NCI-H1105 treated with DMSO at 0.1 percent for 48 hours (cell line): ENCODE measurements at regions not wholly inside any gene's neighbourhood (a gene's known extent, or its start where the extent isn't known, plus 50 kb on each side); places are given as distances from the start of the nearest gene placed in this dataset.

Source experiments
- DNase-seq: peaks from one replicate; lab custom pipeline; 2025; lab: John Stamatoyannopoulos, UW

DNA sequence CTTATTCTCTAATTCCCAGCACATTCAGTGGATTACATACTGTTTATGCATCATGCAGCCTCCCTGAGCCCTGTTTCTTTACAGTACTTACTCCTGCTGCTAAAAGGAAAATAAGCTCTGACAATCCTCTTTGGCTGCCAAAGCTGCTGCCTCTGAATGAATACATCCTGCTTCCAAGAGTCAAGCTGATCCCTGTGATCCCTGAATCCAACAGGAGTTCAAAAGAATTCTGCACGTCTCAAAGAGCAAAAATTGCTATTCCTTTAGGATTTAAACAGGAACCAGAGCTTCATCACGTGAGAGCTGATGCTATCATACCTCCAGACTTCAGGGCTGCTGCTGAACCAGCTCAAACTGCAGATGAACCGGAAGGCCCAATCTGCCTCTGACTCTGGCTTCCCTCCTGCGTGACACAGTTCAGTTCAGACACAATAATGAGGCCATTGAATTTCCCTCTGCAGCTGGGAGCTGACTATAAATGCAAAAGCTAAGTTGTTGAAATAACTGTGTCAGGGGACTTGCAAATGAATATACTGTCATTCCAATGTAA is 851.0 kb upstream of the PHF14 start:
- DNase-seq, result no peak

GRCh38 chr7:10128748-10129147 is 844.9 kb upstream of the PHF14 start:
- DNase-seq, result peak; percentile 38

GRCh38 chr7:10138087-10138854 is 835.4 kb upstream of the PHF14 start:
- DNase-seq, result no peak

- no peak for DNase-seq
Observed at GRCh38 chr7:10146271-10146670, 827.4 kb upstream of the PHF14 start.

GRCh38 chr7:10156972-10157371 is 816.7 kb upstream of the PHF14 start:
- DNase-seq, result no peak

GRCh38 chr7:10181996-10182395 is 791.7 kb upstream of the PHF14 start:
- DNase-seq, result peak; percentile 20

GRCh38 chr7:10192074-10192473 is 781.6 kb upstream of the PHF14 start:
- no peak for DNase-seq

GRCh38 chr7:10205696-10206095 is 768.0 kb upstream of the PHF14 start:
- no peak for DNase-seq

DNA sequence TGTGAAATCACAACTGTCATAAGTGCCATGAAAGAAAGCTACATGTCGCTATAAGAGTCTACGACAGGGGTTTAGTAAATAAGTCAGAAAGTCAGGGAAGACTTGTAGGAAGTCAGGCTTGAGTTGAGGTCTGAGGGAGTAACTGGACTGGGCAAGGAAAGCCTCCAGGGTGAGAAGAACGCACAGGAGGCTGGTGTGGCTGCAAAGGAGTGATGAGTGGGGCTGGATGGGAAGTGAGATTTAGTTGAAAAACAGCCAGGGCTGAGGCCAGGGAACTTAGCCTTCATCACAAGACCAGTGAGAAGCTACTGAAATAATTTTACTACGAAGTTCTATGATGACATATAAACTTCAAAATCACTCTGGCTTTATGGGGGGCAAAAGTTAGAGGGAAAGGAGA is 763.7 kb upstream of the PHF14 start:
- no peak for DNase-seq

GRCh38 chr7:10211016-10211415 is 762.7 kb upstream of the PHF14 start:
- DNase-seq, result no peak

GRCh38 chr7:10211861-10212260 is 761.8 kb upstream of the PHF14 start:
- no peak for DNase-seq

DNA sequence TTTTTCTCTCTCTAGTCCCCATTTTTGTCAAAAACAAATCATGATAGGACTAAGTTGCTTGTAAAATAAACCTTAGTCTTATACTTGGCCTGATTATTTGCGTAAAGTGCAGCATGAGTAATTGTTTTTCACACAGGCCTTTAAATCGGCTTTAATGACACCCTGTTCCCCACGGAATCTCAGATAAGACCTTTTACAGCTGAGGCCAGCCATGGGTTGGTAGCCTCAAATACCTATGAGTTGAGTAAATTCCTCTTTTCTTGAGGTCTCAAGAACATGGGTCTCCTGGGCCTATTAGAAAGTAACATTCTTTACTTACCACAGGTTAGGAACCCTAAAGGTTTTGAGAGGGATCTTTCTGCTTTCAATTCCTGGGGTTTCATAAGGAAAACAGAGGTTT is 761.0 kb upstream of the PHF14 start:
- DNase-seq, result no peak

DNA sequence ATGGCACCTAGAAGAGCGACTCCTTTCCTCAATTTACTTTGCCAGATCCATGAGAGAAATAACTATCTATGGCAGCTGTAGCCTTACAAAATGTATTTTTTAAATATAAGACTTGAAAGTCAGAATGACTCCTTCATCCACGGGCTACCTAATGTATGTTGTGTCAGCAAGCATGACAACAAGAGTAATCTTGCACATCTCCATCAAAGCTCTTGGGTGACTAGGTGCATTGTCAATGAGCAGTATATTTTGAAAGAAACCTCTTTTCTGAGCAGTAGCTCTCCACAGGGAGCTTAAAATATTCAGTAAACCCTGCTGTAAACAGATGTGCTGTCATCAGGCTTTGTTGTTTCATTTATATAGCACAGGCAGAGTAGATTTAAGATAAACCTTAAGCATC is 757.2 kb upstream of the PHF14 start:
- DNase-seq, result no peak

GRCh38 chr7:10221084-10221483 is 752.6 kb upstream of the PHF14 start:
- DNase-seq, result no peak

DNA sequence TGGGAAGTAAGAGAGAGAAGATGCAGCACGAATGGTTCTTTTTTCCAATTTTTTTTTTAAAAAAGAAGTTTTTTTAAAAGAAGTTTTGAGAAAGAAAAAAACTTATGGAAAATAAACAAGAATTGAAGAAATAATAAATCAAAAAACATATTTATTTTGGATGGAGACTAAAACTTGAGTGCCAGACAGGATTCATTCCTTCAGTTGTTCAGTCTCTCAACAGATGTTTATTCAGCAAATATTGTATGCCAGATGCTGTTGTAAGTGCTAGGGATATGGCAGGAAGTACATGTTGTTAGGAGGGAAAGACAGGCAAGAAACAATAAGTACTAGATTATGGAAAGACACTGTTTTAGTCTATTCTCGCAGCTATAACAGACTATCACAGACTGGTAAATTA is 750.7 kb upstream of the PHF14 start:
- no peak for DNase-seq

GRCh38 chr7:10225275-10225674 is 748.4 kb upstream of the PHF14 start:
- DNase-seq, result no peak

GRCh38 chr7:10237306-10237705 is 736.4 kb upstream of the PHF14 start:
- DNase-seq, result no peak

DNA sequence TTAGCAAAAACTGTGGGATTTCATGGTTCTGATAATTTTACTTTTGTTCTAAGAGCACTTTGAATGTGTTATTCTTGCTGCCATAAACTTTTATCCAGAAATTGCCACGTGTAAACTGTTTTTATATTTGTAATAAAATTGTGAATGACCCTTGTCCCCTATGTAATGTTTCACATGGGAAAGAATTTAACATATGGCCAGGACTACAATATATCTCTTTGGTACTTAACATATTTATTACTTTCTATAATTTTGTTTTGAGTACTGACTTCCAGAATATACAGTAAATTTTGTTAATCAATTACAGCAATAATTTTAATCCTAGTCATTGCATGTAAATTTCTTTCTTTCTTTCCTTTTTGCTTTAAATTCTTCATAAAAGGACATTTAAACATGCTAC is 735.0 kb upstream of the PHF14 start:
- DNase-seq, result no peak

GRCh38 chr7:10239695-10240345 is 733.9 kb upstream of the PHF14 start:
- DNase-seq, result no peak

DNA sequence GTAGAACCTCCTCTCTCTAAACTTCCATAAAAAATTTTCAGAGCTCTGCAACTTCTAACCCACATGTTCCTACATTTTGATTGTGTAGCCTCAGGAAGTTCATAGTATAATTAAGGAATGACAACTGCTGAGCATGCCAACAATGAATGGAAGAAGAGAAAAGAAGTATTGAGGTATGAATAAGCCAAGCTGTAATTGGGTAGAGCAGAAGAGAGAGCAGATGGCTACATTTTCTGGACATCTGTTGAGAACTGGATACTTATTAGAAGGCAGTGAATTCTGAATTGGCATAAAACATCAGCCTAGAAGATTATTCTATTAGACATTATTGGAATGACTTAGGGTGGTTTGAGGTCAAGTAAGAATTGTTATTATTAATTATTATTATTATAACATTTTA is 728.3 kb upstream of the PHF14 start:
- DNase-seq, result no peak

GRCh38 chr7:10257438-10257837 is 716.2 kb upstream of the PHF14 start:
- no peak for DNase-seq

GRCh38 chr7:10266976-10267375 is 706.7 kb upstream of the PHF14 start:
- DNase-seq, result no peak

DNA sequence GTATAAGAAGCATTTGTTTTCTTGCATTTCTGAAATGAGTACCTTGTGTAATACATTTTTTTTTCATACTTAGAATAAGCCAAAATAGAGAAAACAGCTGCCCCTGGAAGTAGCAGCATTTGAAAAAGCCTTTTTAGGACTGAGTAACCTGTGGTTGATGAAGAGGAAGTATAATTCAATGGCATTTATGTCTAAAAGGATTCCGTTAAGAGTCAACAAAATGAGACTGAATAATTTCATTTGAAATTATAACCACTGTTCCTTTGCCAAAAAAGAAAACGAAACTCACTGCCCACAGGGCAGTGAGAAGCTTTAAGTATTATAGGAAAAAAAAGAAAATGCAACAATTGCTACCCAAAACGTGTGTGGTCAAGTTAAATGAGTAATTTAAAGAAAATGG is 705.6 kb upstream of the PHF14 start:
- no peak for DNase-seq

GRCh38 chr7:10282909-10283308 is 690.8 kb upstream of the PHF14 start:
- no peak for DNase-seq
